Esophagus muscularis mucosa (tissue), 4 donors: ENCODE measurements at regions not wholly inside any gene's neighbourhood (a gene's known extent, or its start where the extent isn't known, plus 50 kb on each side); places are given as distances from the start of the nearest gene placed in this dataset.

Source experiments
- CTCF ChIP-seq, 3 experiments: fragments of 200-600 bp in 2 of 3; fragments of 450-650 bp in 1 of 3; sonication (generic) in 2 of 3; IDR thresholded peaks; one replicate each; pipeline ENCODE4 v1.5.1; 2017 to 2019; ENCODE audit warnings: antibody characterized with exemption in 3 of 3, mild to moderate bottlenecking in 2 of 3, moderate library complexity in 1 of 3
- EP300 ChIP-seq: sonication (generic); formaldehyde crosslinking; IDR thresholded peaks from one replicate; pipeline ENCODE4 v1.6.1; 2017; ENCODE audit warnings: antibody characterized with exemption
- POLR2A ChIP-seq: fragments of 450-650 bp; IDR thresholded peaks from one replicate; pipeline ENCODE4 v1.6.1; 2017; ENCODE audit warnings: antibody characterized with exemption, moderate library complexity, mild to moderate bottlenecking, low read depth
- POLR2AphosphoS5 ChIP-seq, 2 donors: sonication (generic); formaldehyde crosslinking; IDR thresholded peaks; one replicate each; pipeline ENCODE4 v1.6.1; 2017; ENCODE audit warnings: antibody characterized with exemption in 2 of 2

GRCh38 chr4:159017323-159018026 is 85.4 kb upstream of the RAPGEF2 start:
- TF ChIP-seq POLR2A (no peak), CTCF (IDR thresholded peaks at IDR 0.05) (no peak), EP300 (no peak), POLR2AphosphoS5 (IDR thresholded peaks at IDR 0.05) (no peak)
